ENCODE measurements at regions not wholly inside any gene's neighbourhood (a gene's known extent, or its start where the extent isn't known, plus 50 kb on each side); places are given as distances from the start of the nearest gene placed in this dataset.

GRCh38 chr5:161235569-161235968, 311.0 kb downstream of the GABRB2 start:
- no peak for DNase-seq

- DNase-seq, result no peak
Measured at GRCh38 chr5:161233553-161233952, 313.0 kb downstream of the GABRB2 start.

GRCh38 chr5:161230221-161230620, 316.3 kb downstream of the GABRB2 start:
- peak; percentile 4 for DNase-seq

GRCh38 chr5:161219816-161220215, 326.7 kb downstream of the GABRB2 start:
- DNase-seq, result no peak

- no peak for DNase-seq
Measured at GRCh38 chr5:161216877-161217276, 329.6 kb downstream of the GABRB2 start.

- no peak for DNase-seq
Measured at GRCh38 chr5:161212123-161212712, 334.3 kb downstream of the GABRB2 start.

GRCh38 chr5:161201558-161201957, 345.0 kb downstream of the GABRB2 start:
- DNase-seq, result no peak

GRCh38 chr5:161190778-161191177, 338.8 kb upstream of the ATP10B start:
- DNase-seq, result peak; percentile 69

GRCh38 chr5:161190086-161190485, 338.1 kb upstream of the ATP10B start:
- no peak for DNase-seq

- no peak for DNase-seq
Measured at GRCh38 chr5:161189452-161189851, 337.4 kb upstream of the ATP10B start.

- no peak for DNase-seq
Measured at GRCh38 chr5:161183559-161183958, 331.5 kb upstream of the ATP10B start.

GRCh38 chr5:161176221-161176620, 324.2 kb upstream of the ATP10B start:
- no peak for DNase-seq

GRCh38 chr5:161169776-161170175, 317.8 kb upstream of the ATP10B start:
- no peak for DNase-seq

- peak; percentile 52 for DNase-seq
Measured at GRCh38 chr5:161167016-161167767, 315.2 kb upstream of the ATP10B start.

- no peak for DNase-seq
Measured at GRCh38 chr5:161165998-161166660, 314.1 kb upstream of the ATP10B start.

- peak; percentile 70 for DNase-seq
Measured at GRCh38 chr5:161157925-161158324, 305.9 kb upstream of the ATP10B start.

- DNase-seq, result no peak
Measured at GRCh38 chr5:161155451-161155850, 303.4 kb upstream of the ATP10B start.

- DNase-seq, result no peak
Measured at GRCh38 chr5:161152415-161152940, 300.5 kb upstream of the ATP10B start.

GRCh38 chr5:161150441-161150988, 298.5 kb upstream of the ATP10B start:
- no peak for DNase-seq

GRCh38 chr5:161149078-161149477, 297.1 kb upstream of the ATP10B start:
- no peak for DNase-seq

GRCh38 chr5:161138751-161139455, 286.9 kb upstream of the ATP10B start:
- DNase-seq, result no peak

- no peak for DNase-seq
Measured at GRCh38 chr5:161134956-161135355, 282.9 kb upstream of the ATP10B start.

- DNase-seq, result no peak
Measured at GRCh38 chr5:161134083-161134482, 282.1 kb upstream of the ATP10B start.
